Adrenal gland (tissue), 5 donors: ENCODE measurements at regions not wholly inside any gene's neighbourhood (a gene's known extent, or its start where the extent isn't known, plus 50 kb on each side); places are given as distances from the start of the nearest gene placed in this dataset.

Source experiments
- POLR2A ChIP-seq, 2 donors: fragments of 450-650 bp; IDR thresholded peaks; one replicate each; pipeline ENCODE4 v1.6.1; 2017; ENCODE audit warnings: antibody characterized with exemption in 2 of 2, mild to moderate bottlenecking in 2 of 2, moderate library complexity in 1 of 2
- TF ChIP-seq, protein P1 (sequence below), 6 experiments: fragments of 450-650 bp in 4 of 6; fragments of 200-600 bp in 2 of 6; sonication (generic) in 1 of 6; IDR thresholded peaks; 1 replicate in 5 of 6; 2 replicates in 1 of 6; pipeline versions ENCODE4 v1.5.1 to v1.8.0; 2016 to 2021; ENCODE audit warnings: antibody characterized with exemption in 6 of 6, mild to moderate bottlenecking in 2 of 6, moderate library complexity in 1 of 6
- donor health status: DM: no; HTN: no; CAD: no.

DNA sequence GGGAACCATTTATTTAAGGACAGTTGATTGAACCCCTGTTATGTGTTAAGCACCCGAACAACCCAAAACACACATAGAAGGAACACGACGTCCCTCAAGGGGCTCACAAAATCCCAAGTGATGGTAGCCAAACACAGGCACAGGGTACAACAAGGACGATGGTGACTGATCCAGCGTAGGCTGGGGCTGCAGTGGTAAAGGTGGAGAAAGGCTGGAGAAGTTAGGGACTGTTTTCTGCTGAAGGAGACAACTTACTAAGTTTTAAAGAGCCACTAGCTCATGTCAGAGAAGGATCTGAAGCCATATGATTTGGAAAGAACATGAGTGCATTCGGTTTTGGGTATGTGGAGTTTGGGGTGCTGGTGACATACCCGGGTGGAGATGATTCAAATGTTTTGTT lies 229.6 kb upstream of the TNRC6C start:
- TF ChIP-seq, protein P1, sequence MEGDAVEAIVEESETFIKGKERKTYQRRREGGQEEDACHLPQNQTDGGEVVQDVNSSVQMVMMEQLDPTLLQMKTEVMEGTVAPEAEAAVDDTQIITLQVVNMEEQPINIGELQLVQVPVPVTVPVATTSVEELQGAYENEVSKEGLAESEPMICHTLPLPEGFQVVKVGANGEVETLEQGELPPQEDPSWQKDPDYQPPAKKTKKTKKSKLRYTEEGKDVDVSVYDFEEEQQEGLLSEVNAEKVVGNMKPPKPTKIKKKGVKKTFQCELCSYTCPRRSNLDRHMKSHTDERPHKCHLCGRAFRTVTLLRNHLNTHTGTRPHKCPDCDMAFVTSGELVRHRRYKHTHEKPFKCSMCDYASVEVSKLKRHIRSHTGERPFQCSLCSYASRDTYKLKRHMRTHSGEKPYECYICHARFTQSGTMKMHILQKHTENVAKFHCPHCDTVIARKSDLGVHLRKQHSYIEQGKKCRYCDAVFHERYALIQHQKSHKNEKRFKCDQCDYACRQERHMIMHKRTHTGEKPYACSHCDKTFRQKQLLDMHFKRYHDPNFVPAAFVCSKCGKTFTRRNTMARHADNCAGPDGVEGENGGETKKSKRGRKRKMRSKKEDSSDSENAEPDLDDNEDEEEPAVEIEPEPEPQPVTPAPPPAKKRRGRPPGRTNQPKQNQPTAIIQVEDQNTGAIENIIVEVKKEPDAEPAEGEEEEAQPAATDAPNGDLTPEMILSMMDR (IDR thresholded peaks at IDR 0.05), result no peak
- TF ChIP-seq POLR2A (IDR thresholded peaks at IDR 0.05), result no peak
